ENCODE measurements at regions not wholly inside any gene's neighbourhood (a gene's known extent, or its start where the extent isn't known, plus 50 kb on each side); places are given as distances from the start of the nearest gene placed in this dataset.
"Not testable (repeated sequence)": the region's sequence is repeated elsewhere in the genome, so short reads cannot be mapped to it uniquely, and the experiment has no call there.

- not testable (repeated sequence) for DNase-seq
Measured at GRCh38 chr6:49274809-49275769, 188.0 kb downstream of the MMUT start.

GRCh38 chr6:49269190-49269589, 193.9 kb downstream of the MMUT start:
- no peak for DNase-seq

GRCh38 chr6:49264909-49265308, 198.1 kb downstream of the MMUT start:
- peak; percentile 76 for DNase-seq

- no peak for DNase-seq
Measured at GRCh38 chr6:49264496-49264895, 198.6 kb downstream of the MMUT start.

- no peak for DNase-seq
Measured at GRCh38 chr6:49257549-49257948, 205.5 kb downstream of the MMUT start.

- no peak for DNase-seq
Measured at GRCh38 chr6:49255335-49255734, 207.7 kb downstream of the MMUT start.

GRCh38 chr6:49252901-49253300, 210.2 kb downstream of the MMUT start:
- DNase-seq, result no peak

- DNase-seq, result no peak
Measured at GRCh38 chr6:49233483-49233882, 229.6 kb downstream of the MMUT start.

- no peak for DNase-seq
Measured at GRCh38 chr6:49225471-49225870, 237.6 kb downstream of the MMUT start.

GRCh38 chr6:49220293-49220692, 242.8 kb downstream of the MMUT start:
- DNase-seq, result no peak

- DNase-seq, result no peak
Measured at GRCh38 chr6:49205526-49205925, 257.5 kb downstream of the MMUT start.

- DNase-seq, result no peak
Measured at GRCh38 chr6:49202924-49203536, 260.0 kb downstream of the MMUT start.

GRCh38 chr6:49198015-49198414, 265.0 kb downstream of the MMUT start:
- DNase-seq, result no peak

- DNase-seq, result not testable (repeated sequence)
Measured at GRCh38 chr6:49162379-49162778, 300.7 kb downstream of the MMUT start.

GRCh38 chr6:49155316-49155715, 307.7 kb downstream of the MMUT start:
- DNase-seq, result no peak

GRCh38 chr6:49151957-49152356, 311.1 kb downstream of the MMUT start:
- no peak for DNase-seq

- no peak for DNase-seq
Measured at GRCh38 chr6:49151461-49151860, 311.6 kb downstream of the MMUT start.

- no peak for DNase-seq
Measured at GRCh38 chr6:49151033-49151432, 312.0 kb downstream of the MMUT start.

- no peak for DNase-seq
Measured at GRCh38 chr6:49145280-49145679, 317.8 kb downstream of the MMUT start.

- no peak for DNase-seq
Measured at GRCh38 chr6:49142421-49143151, 320.5 kb downstream of the MMUT start.

GRCh38 chr6:49121970-49122369, 341.1 kb downstream of the MMUT start:
- no peak for DNase-seq

GRCh38 chr6:49118478-49118877, 344.6 kb downstream of the MMUT start:
- no peak for DNase-seq

- no peak for DNase-seq
Measured at GRCh38 chr6:49110916-49111315, 352.1 kb downstream of the MMUT start.

GRCh38 chr6:49097664-49098063, 365.4 kb downstream of the MMUT start:
- not testable (repeated sequence) for DNase-seq

All from NCI-H510A treated with DMSO at 0.1 percent for 48 hours (cell line).